IMR-90 (cell line): ENCODE measurements at regions not wholly inside any gene's neighbourhood (a gene's known extent, or its start where the extent isn't known, plus 50 kb on each side); places are given as distances from the start of the nearest gene placed in this dataset.

Experiments used
- ATAC-seq: fragments of 200-7000 bp; cut with Tn5 transposase; 2 replicates; pipeline ENCODE4 v1.9.1; 2020; ENCODE audit warnings: low read depth, mild to moderate bottlenecking, moderate library complexity
- BruUV-seq: library from RNA; stranded (reverse); fragments of 400-500 nt; replicated peaks from 2 replicates; lab custom pipeline; 2021; lab: Mats Ljungman, UMichigan
- CTCF ChIA-PET: fragments of 300-600 bp; formaldehyde crosslinking; extraction: SDS; loops from one replicate; lab custom pipeline; 2021; ENCODE audit warnings: antibody characterized with exemption; lab: Yijun Ruan, JAX
- POLR2A ChIA-PET: fragments of 300-600 bp; sonication (Branson Sonifier 250); formaldehyde crosslinking; loops from one replicate; lab custom pipeline; 2022; ENCODE audit warnings: antibody characterized with exemption; ENCODE audit not compliant: unreplicated experiment; lab: Charles Lee
- DNase-seq: peaks from one replicate; pipeline ENCODE4 v3.0.0; 2013
- H2AFZ ChIP-seq: replicated peaks from 2 replicates; pipeline ENCODE3; 2013; ENCODE audit warnings: low read length, mild to moderate bottlenecking; ENCODE audit not compliant: poor library complexity
- H2AK5ac ChIP-seq: 2 replicates; pipeline ENCODE4 v1.6.1; 2013; ENCODE audit warnings: low read depth, low read length, inconsistent platforms
- H2AK9ac ChIP-seq: replicated peaks from 2 replicates; pipeline ENCODE3; 2013; ENCODE audit warnings: mild to moderate bottlenecking, low read depth, low read length, moderate library complexity; ENCODE audit not compliant: poor library complexity
- H2BK120ac ChIP-seq: 2 replicates; pipeline ENCODE4 v1.6.1; 2013; ENCODE audit warnings: low read depth, low read length, inconsistent platforms
- H2BK15ac ChIP-seq: 3 replicates; pipeline ENCODE4 v1.6.1; 2013; ENCODE audit warnings: low read depth, low read length, inconsistent platforms
- H2BK20ac ChIP-seq: 2 replicates; pipeline ENCODE4 v1.6.1; 2013; ENCODE audit warnings: low read depth, mild to moderate bottlenecking, inconsistent platforms, low read length, moderate library complexity
- H2BK5ac ChIP-seq: 2 replicates; pipeline ENCODE4 v1.6.1; 2013; ENCODE audit warnings: mild to moderate bottlenecking, low read depth, low read length, inconsistent platforms; ENCODE audit not compliant: poor library complexity, severe bottlenecking
- H3K14ac ChIP-seq: replicated peaks from 2 replicates; pipeline ENCODE4 v1.6.1; 2013; ENCODE audit warnings: low read depth, low read length, inconsistent platforms
- H3K18ac ChIP-seq: 2 replicates; pipeline ENCODE4 v1.6.1; 2013; ENCODE audit warnings: low read depth, low read length, control low read depth
- H3K23ac ChIP-seq: 2 replicates; pipeline ENCODE4 v1.6.1; 2013; ENCODE audit warnings: low read depth, low read length, inconsistent platforms
- H3K27ac ChIP-seq: 2 replicates; pipeline ENCODE4 v1.5.1; 2013; ENCODE audit warnings: mild to moderate bottlenecking, control low read depth, low read length; ENCODE audit not compliant: insufficient read depth
- H3K27me3 ChIP-seq: 2 replicates; pipeline ENCODE4 v1.6.1; 2013; ENCODE audit warnings: low read length; ENCODE audit not compliant: control insufficient read depth, insufficient read depth
- H3K36me3 ChIP-seq: 2 replicates; pipeline ENCODE4 v1.6.1; 2013; ENCODE audit warnings: low read length, mixed read lengths; ENCODE audit not compliant: control insufficient read depth, insufficient read depth
- H3K4ac ChIP-seq: 2 replicates; pipeline ENCODE4 v1.6.1; 2013; ENCODE audit warnings: low read depth, low read length, inconsistent platforms
- H3K4me1 ChIP-seq: 2 replicates; pipeline ENCODE4 v1.6.1; 2013; ENCODE audit warnings: low read length, mixed read lengths; ENCODE audit not compliant: control insufficient read depth, insufficient read depth
- H3K4me2 ChIP-seq: 2 replicates; pipeline ENCODE4 v1.6.1; 2013; ENCODE audit warnings: low read depth, mild to moderate bottlenecking, control low read depth, low read length, moderate library complexity
- H3K4me3 ChIP-seq: 2 replicates; pipeline ENCODE4 v1.5.1; 2013; ENCODE audit warnings: low read depth, mild to moderate bottlenecking, control low read depth, low read length, moderate library complexity; ENCODE audit not compliant: insufficient read depth
- H3K56ac ChIP-seq: 2 replicates; pipeline ENCODE4 v1.6.1; 2013; ENCODE audit warnings: low read length, inconsistent platforms; ENCODE audit not compliant: insufficient read depth; ENCODE audit errors: extremely low read depth
- H3K79me1 ChIP-seq, 2 experiments: 2 replicates each; pipeline ENCODE4 v1.6.1; 2013; ENCODE audit warnings: low read length in 2 of 2, inconsistent platforms in 1 of 2, low read depth in 1 of 2
- H3K9ac ChIP-seq: 2 replicates; pipeline ENCODE4 v1.6.1; 2013; ENCODE audit warnings: low read depth, low read length, control low read depth
- H3K9me1 ChIP-seq: 2 replicates; pipeline ENCODE4 v1.6.1; 2013; ENCODE audit warnings: low read length, inconsistent platforms; ENCODE audit not compliant: insufficient read depth
- H3K9me3 ChIP-seq: 2 replicates; pipeline ENCODE4 v1.6.1; 2013; ENCODE audit warnings: low read length; ENCODE audit not compliant: control insufficient read depth, insufficient read depth
- H4K20me1 ChIP-seq: 2 replicates; pipeline ENCODE4 v1.6.1; 2013; ENCODE audit warnings: low read length, inconsistent platforms; ENCODE audit not compliant: insufficient read depth
- H4K5ac ChIP-seq: 2 replicates; pipeline ENCODE4 v1.6.1; 2013; ENCODE audit warnings: mild to moderate bottlenecking, low read depth, low read length, control low read depth
- H4K8ac ChIP-seq, 2 experiments: 2 replicates each; pipeline ENCODE4 v1.6.1; 2013; ENCODE audit warnings: low read depth in 2 of 2, low read length in 2 of 2, control low read depth in 1 of 2, inconsistent platforms in 1 of 2
- H4K91ac ChIP-seq: 2 replicates; pipeline ENCODE4 v1.6.1; 2013; ENCODE audit warnings: low read depth, low read length, inconsistent platforms; ENCODE audit not compliant: insufficient read depth
- CEBPB ChIP-seq: IDR thresholded peaks from 2 replicates; pipeline ENCODE4 v1.6.1; 2012; ENCODE audit warnings: low read depth, low read length, improper control_type of control experiment
- MAFK ChIP-seq: IDR thresholded peaks from 2 replicates; pipeline ENCODE4 v1.6.1; 2012; ENCODE audit warnings: low read depth, low read length, improper control_type of control experiment
- POLR2A ChIP-seq: IDR thresholded peaks from 2 replicates; pipeline ENCODE4 v1.6.1; 2012; ENCODE audit warnings: mild to moderate bottlenecking, low read depth, low read length
- RCOR1 ChIP-seq: IDR thresholded peaks from 2 replicates; pipeline ENCODE4 v1.6.1; 2012; ENCODE audit warnings: mild to moderate bottlenecking, low read length, improper control_type of control experiment; ENCODE audit not compliant: insufficient replicate concordance
- SMC3 ChIP-seq: fragments of 150-350 bp; IDR thresholded peaks from 2 replicates; pipeline ENCODE4 v1.6.1; 2016; ENCODE audit warnings: low read depth, mild to moderate bottlenecking, antibody characterized with exemption, low read length, moderate library complexity
- WGBS, 2 experiments: methylation state at CpG; one replicate each; pipeline versions ENCODE4 v1.1.5 to v1.1.7; 2013; ENCODE audit warnings: missing lambda C conversion rate in 2 of 2; ENCODE audit not compliant: insufficient read length in 1 of 2; ENCODE audit errors: extremely low coverage in 2 of 2; 5-methylcytosine and 5-hydroxymethylcytosine counted together
- dilution Hi-C: fragments of 300-500 bp; cut with HindIII; formaldehyde crosslinking; loops from one replicate; pipeline ENCODE4 v1.14.3; 2018; ENCODE audit warnings: low sequenced_read_pairs; ENCODE audit not compliant: unreplicated experiment
- in situ Hi-C: fragments of 300-500 bp; cut with MboI; formaldehyde crosslinking; loops from 3 replicates; pipeline ENCODE4 v1.14.3; 2019; ENCODE audit warnings: low sequenced_read_pairs, inconsistent platforms, mixed read lengths
- intact Hi-C: fragments of 100-400 bp; cut with micrococcal nuclease; formaldehyde crosslinking; loops from 2 replicates; pipeline ENCODE4 v1.10.0; 2022
- TF ChIP-seq, protein P1 (sequence below): conservative IDR thresholded peaks from 2 replicates; pipeline ENCODE4 v1.5.1; 2012; ENCODE audit warnings: mild to moderate bottlenecking, low read depth, low read length, improper control_type of control experiment
- TF ChIP-seq, protein P2 (sequence below): fragments of 150-350 bp; IDR thresholded peaks from 2 replicates; pipeline ENCODE4 v1.6.1; 2016; ENCODE audit warnings: low read depth, mild to moderate bottlenecking, low read length, moderate library complexity, borderline replicate concordance

DNA sequence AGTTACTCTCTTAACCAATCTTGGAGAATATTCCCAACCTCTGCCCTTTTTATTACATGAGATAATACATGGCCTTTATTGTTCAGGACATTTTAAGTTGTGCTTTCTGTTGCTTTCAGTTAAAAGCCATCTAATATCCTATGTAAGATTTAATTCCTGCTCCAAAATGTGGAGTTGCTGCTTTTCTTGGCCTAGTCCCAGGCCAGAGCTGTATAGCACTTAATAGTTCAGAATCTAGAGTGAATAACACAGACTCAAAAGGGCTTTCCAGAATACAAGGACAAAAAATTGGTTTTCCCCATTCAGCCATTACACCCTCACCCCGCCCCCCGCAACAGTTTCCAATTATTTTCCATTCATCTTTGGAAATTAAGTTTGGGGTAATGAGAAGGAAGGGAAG is 144.3 kb upstream of the SMAD1 start:
- Histone ChIP-seq H3K27me3 (no peaks in the 10 kb centered on the region), H2AK5ac (no peak overlapping the region), H3K9ac (no peak overlapping the region), H3K36me3 (no peaks in the 10 kb centered on the region), H2BK15ac (no peak overlapping the region), H3K9me1 (no peaks in the 10 kb centered on the region), H4K5ac (no peak overlapping the region), H3K27ac (no peak overlapping the region), H3K4me3 (no peak overlapping the region), H2BK20ac (no peak overlapping the region), H3K4me1 (no peaks in the 10 kb centered on the region), H2BK5ac (no peak overlapping the region), H3K56ac (no peak overlapping the region), H3K79me1 (no peaks in the 10 kb centered on the region), H3K18ac (no peak overlapping the region), H2AK9ac (no peak overlapping the region), H4K20me1 (no peaks in the 10 kb centered on the region), H2BK120ac (no peak overlapping the region), H3K4me2 (no peak overlapping the region), H3K9me3 (no peaks in the 10 kb centered on the region), H3K4ac (no peak overlapping the region), H3K23ac (no peak overlapping the region), H4K91ac (no peak overlapping the region), H2AFZ (no peak overlapping the region), H4K8ac (no peak overlapping the region), H3K14ac (no peak overlapping the region)
- no peak for DNase-seq
- no peak for ATAC-seq
- intact Hi-C loops (no loop called here), dilution Hi-C loops (no loop called here), in situ Hi-C loops (no loop called here)
- ChIA-PET POLR2A (no interaction called here), CTCF (interaction anchor here (1.0 kb wide), 1 partner anchor 11 kb away, joined by 3 read pairs; no protein-coding TSS in a partner anchor)
- no CpG with 5 or more reads among the region's 2 CpGs for WGBS, 2 experiments
- no TSS peak for BruUV-seq
- TF ChIP-seq, protein P1, sequence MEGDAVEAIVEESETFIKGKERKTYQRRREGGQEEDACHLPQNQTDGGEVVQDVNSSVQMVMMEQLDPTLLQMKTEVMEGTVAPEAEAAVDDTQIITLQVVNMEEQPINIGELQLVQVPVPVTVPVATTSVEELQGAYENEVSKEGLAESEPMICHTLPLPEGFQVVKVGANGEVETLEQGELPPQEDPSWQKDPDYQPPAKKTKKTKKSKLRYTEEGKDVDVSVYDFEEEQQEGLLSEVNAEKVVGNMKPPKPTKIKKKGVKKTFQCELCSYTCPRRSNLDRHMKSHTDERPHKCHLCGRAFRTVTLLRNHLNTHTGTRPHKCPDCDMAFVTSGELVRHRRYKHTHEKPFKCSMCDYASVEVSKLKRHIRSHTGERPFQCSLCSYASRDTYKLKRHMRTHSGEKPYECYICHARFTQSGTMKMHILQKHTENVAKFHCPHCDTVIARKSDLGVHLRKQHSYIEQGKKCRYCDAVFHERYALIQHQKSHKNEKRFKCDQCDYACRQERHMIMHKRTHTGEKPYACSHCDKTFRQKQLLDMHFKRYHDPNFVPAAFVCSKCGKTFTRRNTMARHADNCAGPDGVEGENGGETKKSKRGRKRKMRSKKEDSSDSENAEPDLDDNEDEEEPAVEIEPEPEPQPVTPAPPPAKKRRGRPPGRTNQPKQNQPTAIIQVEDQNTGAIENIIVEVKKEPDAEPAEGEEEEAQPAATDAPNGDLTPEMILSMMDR, result no peak
- TF ChIP-seq, protein P2, sequence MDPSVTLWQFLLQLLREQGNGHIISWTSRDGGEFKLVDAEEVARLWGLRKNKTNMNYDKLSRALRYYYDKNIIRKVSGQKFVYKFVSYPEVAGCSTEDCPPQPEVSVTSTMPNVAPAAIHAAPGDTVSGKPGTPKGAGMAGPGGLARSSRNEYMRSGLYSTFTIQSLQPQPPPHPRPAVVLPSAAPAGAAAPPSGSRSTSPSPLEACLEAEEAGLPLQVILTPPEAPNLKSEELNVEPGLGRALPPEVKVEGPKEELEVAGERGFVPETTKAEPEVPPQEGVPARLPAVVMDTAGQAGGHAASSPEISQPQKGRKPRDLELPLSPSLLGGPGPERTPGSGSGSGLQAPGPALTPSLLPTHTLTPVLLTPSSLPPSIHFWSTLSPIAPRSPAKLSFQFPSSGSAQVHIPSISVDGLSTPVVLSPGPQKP, result no peak
- no peak for TF ChIP-seq POLR2A
- no peak for TF ChIP-seq MAFK
- TF ChIP-seq SMC3, result no peak
- no peak for TF ChIP-seq CEBPB
- TF ChIP-seq RCOR1, result no peak
